Sigmoid colon (tissue), 6 donors: ENCODE measurements at regions not wholly inside any gene's neighbourhood (a gene's known extent, or its start where the extent isn't known, plus 50 kb on each side); places are given as distances from the start of the nearest gene placed in this dataset.

Experiments
- DNase-seq: peaks from one replicate; pipeline ENCODE4 v3.0.0-alpha.2; 2019
- H3K27ac ChIP-seq, 4 donors: fragments of 200-600 bp; sonication (generic); one replicate each; pipeline ENCODE4 v1.5.1; 2016 to 2019; ENCODE audit warnings: mild to moderate bottlenecking in 1 of 4
- H3K27me3 ChIP-seq, 3 donors: fragments of 200-600 bp; sonication (generic); one replicate each; pipeline ENCODE4 v1.5.1; 2019; ENCODE audit warnings: mild to moderate bottlenecking in 1 of 3
- H3K36me3 ChIP-seq, 4 donors: fragments of 200-600 bp; sonication (generic); one replicate each; pipeline ENCODE4 v1.5.1; 2016 to 2019
- H3K4me1 ChIP-seq, 4 donors: fragments of 200-600 bp; sonication (generic); one replicate each; pipeline ENCODE4 v1.5.1; 2017 to 2019
- H3K4me3 ChIP-seq, 4 donors: fragments of 200-600 bp; sonication (generic); one replicate each; pipeline ENCODE4 v1.5.1; 2017 to 2019; ENCODE audit warnings: mild to moderate bottlenecking in 2 of 4, moderate library complexity in 1 of 4
- H3K9me3 ChIP-seq, 4 donors: fragments of 200-600 bp in 3 of 4; sonication (generic) in 3 of 4; one replicate each; pipeline versions ENCODE4 v1.5.1 to v1.6.1; 2013 to 2019
- EP300 ChIP-seq, 4 donors: sonication (generic); formaldehyde crosslinking; IDR thresholded peaks; one replicate each; pipeline ENCODE4 v1.6.1; 2017; ENCODE audit warnings: antibody characterized with exemption in 4 of 4
- POLR2A ChIP-seq, 2 donors: fragments of 450-650 bp; IDR thresholded peaks; one replicate each; pipeline ENCODE4 v1.6.1; 2016; ENCODE audit warnings: antibody characterized with exemption in 2 of 2, mild to moderate bottlenecking in 2 of 2, moderate library complexity in 2 of 2
- POLR2AphosphoS5 ChIP-seq, 4 donors: sonication (generic); formaldehyde crosslinking; IDR thresholded peaks; one replicate each; pipeline ENCODE4 v1.6.1; 2017; ENCODE audit warnings: antibody characterized with exemption in 4 of 4
- WGBS, 2 donors: extraction: QIAGEN DNeasy Blood & Tissue Kit; methylation state at CpG; one replicate each; pipeline ENCODE4 v1.1.7; 2013; 5-methylcytosine and 5-hydroxymethylcytosine counted together
- intact Hi-C: fragments of 100-400 bp; cut with DNase I; formaldehyde crosslinking; loops from one replicate; pipeline ENCODE4 v1.15.1; 2023
- TF ChIP-seq, protein P1 (sequence below), 4 experiments: fragments of 450-650 bp in 3 of 4; fragments of 200-600 bp in 1 of 4; IDR thresholded peaks; one replicate each; pipeline ENCODE4 v1.5.1; 2016 to 2019; ENCODE audit warnings: antibody characterized with exemption in 4 of 4, mild to moderate bottlenecking in 3 of 4, moderate library complexity in 2 of 4
- donor health status: healthy with polysubstance abuse.
- donor health status: healthy.

DNA sequence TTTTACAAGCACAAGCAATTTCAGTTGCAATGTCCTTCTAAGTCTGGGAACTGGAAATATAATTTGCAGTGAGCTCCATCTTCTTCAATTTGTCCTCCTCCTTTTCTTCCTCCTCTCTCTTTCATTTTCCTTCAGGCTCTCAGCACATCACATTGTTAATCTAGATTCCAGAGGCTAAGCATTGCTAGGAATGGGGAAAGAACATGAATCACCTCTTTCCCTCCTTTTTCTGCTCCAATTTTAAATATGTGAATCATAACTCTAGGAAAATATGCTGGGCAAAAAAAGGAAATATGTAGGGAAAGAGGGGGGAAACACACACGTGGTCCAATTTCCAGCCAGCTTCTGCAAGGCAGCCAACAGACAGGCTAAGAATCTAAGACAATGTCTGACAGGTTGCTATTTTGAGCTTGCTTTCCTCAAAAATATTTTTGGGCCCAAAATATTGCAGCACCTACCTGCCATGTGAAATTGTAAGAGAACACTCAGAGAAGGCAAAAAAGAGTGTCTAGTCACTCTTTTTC, 72.7 kb upstream of the NUPR2 start:
- Histone ChIP-seq H3K36me3 (no peaks in the 10 kb centered on the region), H3K27ac (no peak overlapping the region), H3K27me3 (no peaks in the 10 kb centered on the region), H3K4me1 (no peaks in the 10 kb centered on the region), H3K9me3 (no peaks in the 10 kb centered on the region), H3K4me3 (no peak overlapping the region)
- TF ChIP-seq EP300 (IDR thresholded peaks at IDR 0.05) (no peak), POLR2AphosphoS5 (IDR thresholded peaks at IDR 0.05) (no peak), POLR2A (IDR thresholded peaks at IDR 0.05) (no peak)
- TF ChIP-seq, protein P1, sequence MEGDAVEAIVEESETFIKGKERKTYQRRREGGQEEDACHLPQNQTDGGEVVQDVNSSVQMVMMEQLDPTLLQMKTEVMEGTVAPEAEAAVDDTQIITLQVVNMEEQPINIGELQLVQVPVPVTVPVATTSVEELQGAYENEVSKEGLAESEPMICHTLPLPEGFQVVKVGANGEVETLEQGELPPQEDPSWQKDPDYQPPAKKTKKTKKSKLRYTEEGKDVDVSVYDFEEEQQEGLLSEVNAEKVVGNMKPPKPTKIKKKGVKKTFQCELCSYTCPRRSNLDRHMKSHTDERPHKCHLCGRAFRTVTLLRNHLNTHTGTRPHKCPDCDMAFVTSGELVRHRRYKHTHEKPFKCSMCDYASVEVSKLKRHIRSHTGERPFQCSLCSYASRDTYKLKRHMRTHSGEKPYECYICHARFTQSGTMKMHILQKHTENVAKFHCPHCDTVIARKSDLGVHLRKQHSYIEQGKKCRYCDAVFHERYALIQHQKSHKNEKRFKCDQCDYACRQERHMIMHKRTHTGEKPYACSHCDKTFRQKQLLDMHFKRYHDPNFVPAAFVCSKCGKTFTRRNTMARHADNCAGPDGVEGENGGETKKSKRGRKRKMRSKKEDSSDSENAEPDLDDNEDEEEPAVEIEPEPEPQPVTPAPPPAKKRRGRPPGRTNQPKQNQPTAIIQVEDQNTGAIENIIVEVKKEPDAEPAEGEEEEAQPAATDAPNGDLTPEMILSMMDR (IDR thresholded peaks at IDR 0.05), result no peak
- no peak for DNase-seq
- intact Hi-C loops, result no loop called here
- WGBS, 2 donors, result 43% methylated on average over 1 of the region's 1 CpG

DNA sequence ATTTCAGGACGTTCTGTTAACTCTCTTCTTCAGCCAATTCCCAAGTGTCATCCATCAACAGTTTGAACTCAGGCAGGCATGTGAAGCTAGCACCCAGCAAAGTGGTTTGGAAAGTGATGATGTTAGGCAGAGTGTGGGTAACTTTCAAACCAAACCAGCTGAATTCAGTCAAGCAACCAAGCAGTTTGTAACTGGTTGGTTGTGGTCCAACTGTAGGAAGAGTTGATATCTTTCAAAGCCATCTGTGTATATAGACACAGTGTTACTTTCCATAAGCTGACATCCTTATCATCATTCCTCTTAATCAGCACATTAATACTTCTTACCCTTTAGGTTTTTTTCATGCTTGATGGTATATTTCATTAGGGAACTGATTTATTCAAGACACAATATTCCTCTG, 72.2 kb upstream of the NUPR2 start:
- no peaks in the 10 kb centered on the region for H3K9me3 ChIP-seq
- DNase-seq, result no peak
- H3K36me3 ChIP-seq, result no peaks in the 10 kb centered on the region
- TF ChIP-seq, protein P1 (IDR thresholded peaks at IDR 0.05), result no peak
- TF ChIP-seq POLR2AphosphoS5 (IDR thresholded peaks at IDR 0.05) (no peak), EP300 (IDR thresholded peaks at IDR 0.05) (no peak), POLR2A (IDR thresholded peaks at IDR 0.05) (no peak)
- WGBS, 2 donors, result 22 to 34% methylated on average over 1 of the region's 1 CpG
- no peaks in the 10 kb centered on the region for H3K27me3 ChIP-seq
- H3K4me3 ChIP-seq, result no peak overlapping the region
- H3K4me1 ChIP-seq, result no peaks in the 10 kb centered on the region
- intact Hi-C loops, result no loop called here
- H3K27ac ChIP-seq, result no peak overlapping the region

DNA sequence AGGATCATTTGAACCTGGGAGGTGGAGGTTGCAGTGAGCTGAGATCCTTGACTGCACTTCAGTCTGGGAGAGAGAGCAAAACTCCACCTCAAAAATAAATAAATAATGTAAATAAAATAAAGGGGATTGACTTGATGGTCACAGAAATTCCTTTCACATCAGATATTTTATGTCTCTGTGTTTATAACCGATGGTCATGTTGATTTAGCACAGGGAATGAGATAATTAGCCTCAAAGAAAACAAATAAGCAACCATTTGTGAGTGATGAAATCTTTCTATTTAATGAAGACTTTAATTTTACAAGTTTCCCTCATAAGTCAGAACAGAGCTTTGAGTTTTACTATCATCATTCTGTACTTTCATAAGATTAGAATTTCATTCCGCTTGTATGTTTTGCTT, 64.8 kb upstream of the NUPR2 start:
- Histone ChIP-seq H3K4me1 (peaks cover 0 to 2% (median under 1%) of the 10 kb centered on the region in 4 donors), H3K27ac (no peak overlapping the region), H3K9me3 (no peaks in the 10 kb centered on the region), H3K4me3 (no peak overlapping the region), H3K27me3 (no peaks in the 10 kb centered on the region), H3K36me3 (no peaks in the 10 kb centered on the region)
- 73 to 74% methylated on average over 2 of the region's 2 CpGs for WGBS, 2 donors
- no peak for DNase-seq
- intact Hi-C loops, result no loop called here
- TF ChIP-seq POLR2AphosphoS5 (IDR thresholded peaks at IDR 0.05) (no peak), EP300 (IDR thresholded peaks at IDR 0.05) (no peak), POLR2A (IDR thresholded peaks at IDR 0.05) (no peak)
- TF ChIP-seq, protein P1 (IDR thresholded peaks at IDR 0.05), result no peak

GRCh38 chr7:56175771-56176170, 59.6 kb upstream of the NUPR2 start:
- H3K36me3 ChIP-seq, result no peaks in the 10 kb centered on the region
- no peaks in the 10 kb centered on the region for H3K27me3 ChIP-seq
- peak overlapping the region in 1 of 4 donors; percentile 39 for H3K27ac ChIP-seq
- WGBS, 2 donors, result 51 to 58% methylated on average over 13 of the region's 13 CpGs
- TF ChIP-seq, protein P1 (IDR thresholded peaks at IDR 0.05), result no peak
- no peak for TF ChIP-seq EP300 (IDR thresholded peaks at IDR 0.05)
- TF ChIP-seq POLR2A (IDR thresholded peaks at IDR 0.05), result no peak
- no peak for TF ChIP-seq POLR2AphosphoS5 (IDR thresholded peaks at IDR 0.05)
- peak overlapping the region; percentile 22 to 63 (median 57) for H3K4me3 ChIP-seq
- H3K9me3 ChIP-seq, result no peaks in the 10 kb centered on the region
- intact Hi-C loops, result no loop called here
- DNase-seq, result no peak
- peaks cover 0 to 18% (median 8%) of the 10 kb centered on the region in 4 donors for H3K4me1 ChIP-seq
